ENCODE measurements at regions not wholly inside any gene's neighbourhood (a gene's known extent, or its start where the extent isn't known, plus 50 kb on each side); places are given as distances from the start of the nearest gene placed in this dataset.

- no peak overlapping the region for H3K4me3 ChIP-seq (ENCODE audit: low read depth, low read length)
- DNase-seq (ENCODE audit: low read depth), result no peak
- no peak for TF ChIP-seq CTCF (IDR thresholded peaks at IDR 0.05; ENCODE audit: control insufficient read depth, extremely low read depth, insufficient read depth)
These were observed 88.0 kb upstream of the MAGEB18 start for GRCh38 chrX:26050099-26050498.

- H3K4me3 ChIP-seq (ENCODE audit: low read depth, low read length), result no peak overlapping the region
- DNase-seq (ENCODE audit: low read depth), result no peak
- TF ChIP-seq CTCF (IDR thresholded peaks at IDR 0.05; ENCODE audit: control insufficient read depth, extremely low read depth, insufficient read depth), result no peak
These were observed 67.3 kb upstream of the MAGEB18 start for GRCh38 chrX:26070882-26071281.

- no peak for TF ChIP-seq CTCF (IDR thresholded peaks at IDR 0.05; ENCODE audit: control insufficient read depth, extremely low read depth, insufficient read depth)
- no peak overlapping the region for H3K4me3 ChIP-seq (ENCODE audit: low read depth, low read length)
These were observed 66.5 kb upstream of the MAGEB18 start for GRCh38 chrX:26071618-26072017.

GRCh38 chrX:26083093-26083492, 55.0 kb upstream of the MAGEB18 start:
- DNase-seq (ENCODE audit: low read depth), result no peak
- no peak for TF ChIP-seq CTCF (IDR thresholded peaks at IDR 0.05; ENCODE audit: control insufficient read depth, extremely low read depth, insufficient read depth)
- H3K4me3 ChIP-seq (ENCODE audit: low read depth, low read length), result no peak overlapping the region

More at GRCh38 chrX:26071618-26072017, 66.5 kb upstream of the MAGEB18 start:
- no peak for DNase-seq (ENCODE audit: low read depth)

All from LNCaP clone FGC (cell line).